Medulla oblongata (tissue), 1 donor: ENCODE measurements at regions not wholly inside any gene's neighbourhood (a gene's known extent, or its start where the extent isn't known, plus 50 kb on each side); places are given as distances from the start of the nearest gene placed in this dataset.

Source experiments
- DNase-seq: peaks from one replicate; pipeline ENCODE4 v3.0.0-alpha.2; 2015; ENCODE audit errors: extremely low spot score

DNA sequence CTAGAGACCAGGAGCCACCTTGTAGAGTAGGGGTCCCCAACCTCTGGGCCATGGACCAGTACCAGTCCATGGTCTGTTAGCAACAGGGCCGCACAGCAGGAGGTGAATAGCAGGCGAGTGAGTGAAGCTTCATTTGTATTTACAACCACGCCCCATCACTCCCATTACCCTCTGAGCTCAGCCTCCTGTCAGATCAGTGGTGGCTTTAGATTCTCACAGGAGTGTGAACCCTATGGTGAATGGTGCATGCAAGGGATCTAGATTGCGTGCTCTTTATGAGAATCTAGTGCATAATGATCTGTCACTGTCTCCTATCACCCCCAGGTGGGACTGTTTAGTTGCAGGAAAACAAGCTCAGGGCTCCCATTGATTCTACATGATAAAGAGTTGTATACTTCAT is 303.6 kb downstream of the KCNRG start:
- DNase-seq, result no peak

DNA sequence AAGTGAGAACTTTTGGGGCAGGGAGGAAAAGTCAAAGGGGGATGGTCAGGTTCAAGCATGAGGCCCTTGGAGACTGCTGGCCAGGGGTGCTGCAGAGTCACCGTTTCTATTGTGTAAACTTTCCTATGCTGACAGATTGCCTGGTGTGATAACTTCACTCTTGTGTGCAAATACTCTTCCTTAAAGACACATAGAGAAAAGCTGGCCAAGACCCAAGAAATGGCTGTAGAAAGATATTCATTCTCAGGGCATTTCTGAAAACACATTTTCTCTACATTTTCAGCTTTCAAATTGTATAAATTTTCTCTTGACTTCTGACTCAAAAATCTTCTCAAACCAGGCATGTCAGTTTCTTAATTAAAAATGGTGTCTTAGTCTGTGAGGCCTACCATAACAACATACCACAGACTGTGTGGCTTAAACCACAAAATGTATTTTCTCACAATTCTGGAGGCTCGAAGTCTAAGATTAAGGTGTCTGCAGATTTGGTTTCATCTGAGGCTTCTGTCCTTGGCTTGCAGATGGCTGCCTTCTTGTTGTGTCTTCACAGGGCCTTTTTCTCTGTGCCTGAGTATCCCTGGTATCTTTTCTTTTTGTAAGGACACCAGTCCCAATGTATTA is 304.5 kb downstream of the KCNRG start:
- no peak for DNase-seq

DNA sequence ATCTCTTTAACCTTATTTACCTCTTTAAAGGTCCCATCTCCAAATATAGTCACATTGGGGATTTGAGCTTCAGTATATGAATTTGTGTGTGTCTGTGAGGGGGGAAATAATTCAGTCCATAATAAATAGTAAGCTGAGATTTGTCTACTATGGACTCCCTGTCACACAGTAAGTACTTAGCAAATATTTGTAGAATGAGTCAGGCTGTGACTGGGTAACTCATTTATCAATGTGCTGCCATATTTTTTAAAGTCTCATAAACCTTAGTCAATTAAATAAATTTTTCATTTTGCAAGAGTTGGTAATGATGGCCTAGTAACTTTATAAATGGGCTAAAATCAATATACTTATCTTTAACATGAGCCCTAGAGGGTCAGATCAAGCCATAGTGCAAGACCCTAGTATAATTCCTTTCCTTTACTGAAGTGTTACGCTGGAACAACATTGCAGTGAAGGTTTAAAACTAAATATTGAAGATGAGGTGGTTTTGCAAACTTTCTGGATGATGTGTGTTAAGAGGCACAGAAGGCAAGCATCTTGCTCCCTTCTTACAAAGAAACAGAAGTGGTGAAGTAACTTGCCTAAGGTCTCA is 305.1 kb downstream of the KCNRG start:
- DNase-seq, result no peak

DNA sequence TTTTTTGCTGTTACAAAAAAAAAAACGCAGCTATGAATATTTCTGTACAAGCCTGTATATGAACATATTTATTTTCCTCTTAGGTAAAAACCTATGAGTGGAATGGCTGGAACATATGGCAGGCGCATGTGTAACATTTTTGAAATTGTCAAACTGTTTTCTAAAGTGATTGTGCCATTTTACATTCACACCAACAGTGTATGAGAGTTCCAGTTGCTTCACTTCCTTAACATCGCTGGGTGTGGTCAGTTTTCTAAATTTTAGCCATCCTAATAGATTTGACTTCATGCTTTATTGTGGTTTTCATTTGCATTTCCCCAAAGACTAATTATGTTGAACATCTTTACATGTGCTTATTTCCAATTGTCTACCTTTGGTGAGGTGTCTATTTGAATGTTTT is 306.8 kb downstream of the KCNRG start:
- DNase-seq, result no peak

DNA sequence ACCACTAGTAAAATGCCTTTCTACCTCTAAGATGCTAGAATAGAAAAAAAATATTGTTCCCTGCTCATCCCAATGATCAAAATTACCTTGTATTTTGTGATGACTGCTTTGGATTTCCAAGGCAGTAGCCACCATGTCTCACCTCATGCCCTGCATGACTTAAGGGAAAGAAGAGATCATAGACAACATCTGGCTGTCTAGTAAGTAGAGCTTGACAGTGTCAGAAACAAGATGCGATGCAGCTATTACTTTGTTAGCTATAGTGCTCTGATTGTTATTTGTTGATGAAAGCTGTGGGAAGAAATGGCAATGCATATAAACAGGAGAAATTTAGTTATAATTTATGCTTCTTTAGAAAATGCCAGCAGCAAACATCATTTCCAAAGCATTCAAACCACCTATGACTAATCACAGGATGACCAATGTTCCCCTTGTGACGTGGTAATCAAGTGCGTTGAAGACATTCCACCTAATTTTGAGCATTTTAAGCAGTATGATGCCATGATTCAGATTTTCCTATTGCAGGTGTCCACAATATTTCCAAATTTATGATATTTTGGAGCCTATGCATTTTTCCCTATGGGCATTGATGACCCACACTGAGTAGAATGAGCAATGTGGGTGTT is 308.3 kb downstream of the KCNRG start:
- no peak for DNase-seq

DNA sequence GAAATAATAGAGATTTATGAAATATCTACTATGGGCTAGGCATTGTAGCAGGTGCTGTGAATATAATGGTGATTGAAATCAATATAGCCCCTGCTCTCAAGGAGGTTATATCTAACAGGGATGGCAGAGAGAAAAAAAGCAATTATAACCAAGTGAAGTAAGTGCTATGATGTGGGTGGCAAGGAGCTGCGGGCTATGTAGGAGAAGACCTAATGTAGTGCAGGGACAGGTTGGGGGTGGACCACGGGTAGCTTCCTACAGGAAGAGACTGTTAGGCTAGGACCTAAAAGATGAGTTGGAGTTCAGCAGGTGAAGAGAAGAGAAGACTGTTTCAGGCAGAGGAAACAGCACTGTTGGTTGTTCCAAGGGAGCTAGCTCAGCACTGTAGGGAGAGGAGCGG is 311.0 kb downstream of the KCNRG start:
- DNase-seq, result no peak

DNA sequence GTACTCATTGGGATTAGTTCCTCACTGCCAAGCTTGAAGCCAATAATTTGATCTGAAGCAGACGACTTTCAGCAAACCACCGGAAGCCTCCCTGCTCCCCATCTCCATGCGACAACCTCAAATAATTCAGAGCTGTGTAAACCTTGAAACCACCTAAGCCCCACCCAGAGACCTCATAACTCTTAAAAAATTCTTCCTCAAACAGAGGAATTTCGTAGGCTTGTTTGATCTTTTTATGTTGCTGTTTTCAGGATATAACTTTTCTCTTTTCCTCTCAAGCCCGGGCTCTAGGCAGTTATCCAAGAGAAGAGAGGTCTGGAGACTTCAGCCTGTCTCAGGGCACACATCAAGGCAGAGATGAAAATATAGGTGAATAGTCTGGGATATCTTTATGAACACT is 311.6 kb downstream of the KCNRG start:
- no peak for DNase-seq

DNA sequence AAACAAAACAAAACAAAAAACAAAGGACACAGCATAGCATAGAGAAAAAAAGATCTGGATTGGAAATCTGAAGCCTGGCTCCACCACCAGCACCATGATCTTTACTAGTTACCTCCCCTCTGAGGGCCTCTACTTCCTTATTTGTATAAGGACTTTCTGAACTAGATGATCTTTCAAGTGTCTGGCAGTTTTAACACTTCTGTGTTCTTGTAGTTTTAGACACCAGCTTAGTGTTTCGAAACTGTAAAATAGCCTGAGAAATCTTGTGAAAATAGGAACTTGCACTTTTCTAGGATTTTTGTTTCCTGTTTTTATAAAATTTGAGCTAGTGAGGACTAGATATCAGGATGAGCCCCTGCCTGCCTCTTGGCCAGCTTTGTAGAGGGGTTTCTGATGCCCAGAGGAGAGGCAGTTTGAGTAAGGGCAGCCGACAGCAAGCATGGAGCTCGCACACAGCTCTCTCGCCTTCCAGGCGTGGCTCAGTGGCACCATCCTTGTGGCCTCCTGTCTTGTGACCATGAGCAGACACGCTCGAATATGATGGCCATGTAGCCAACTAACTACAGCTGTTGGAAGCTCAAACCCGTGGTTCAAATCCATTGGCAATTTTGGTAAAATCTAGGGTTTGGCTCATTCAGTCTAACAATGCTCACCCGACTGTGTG is 319.0 kb downstream of the KCNRG start:
- peak; percentile 62 for DNase-seq

DNA sequence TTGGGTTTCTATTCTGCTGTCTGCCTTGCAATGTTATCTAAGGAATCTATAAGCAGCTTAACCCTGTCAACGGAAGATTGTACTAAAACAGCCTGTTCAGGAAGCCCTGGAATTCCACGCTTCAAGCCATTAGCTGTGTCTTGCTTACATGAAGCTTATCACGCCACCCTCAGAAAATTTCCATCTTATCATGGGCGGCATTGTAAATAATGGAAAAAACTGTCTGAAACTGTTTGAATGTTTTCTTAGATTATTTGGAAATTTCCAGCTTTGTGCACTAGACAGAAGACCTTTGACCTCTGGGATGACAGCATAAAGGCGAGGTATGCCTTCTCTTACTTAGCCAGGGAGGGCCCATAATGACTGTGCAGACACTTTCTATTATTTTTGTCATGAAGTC is 319.7 kb downstream of the KCNRG start:
- DNase-seq, result no peak

DNA sequence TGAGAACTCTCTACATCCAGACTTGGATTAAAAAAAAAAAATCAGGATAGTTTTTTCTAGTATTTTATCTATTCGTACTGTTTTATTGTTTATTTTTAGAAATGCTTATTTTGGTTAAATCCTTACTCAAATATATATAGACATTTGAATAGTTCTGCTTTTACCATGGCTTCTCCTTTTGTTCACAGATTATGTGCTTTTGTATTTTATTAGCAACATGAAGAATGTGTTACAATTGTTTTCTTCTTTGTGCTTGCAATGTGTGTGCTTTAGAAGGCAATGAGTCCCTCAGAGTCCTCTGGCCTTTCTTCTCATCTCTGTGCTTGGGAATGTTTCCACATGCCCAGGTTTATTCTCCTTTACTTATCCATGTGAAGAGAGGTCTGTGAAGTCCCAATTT is 324.0 kb downstream of the KCNRG start:
- DNase-seq, result no peak

DNA sequence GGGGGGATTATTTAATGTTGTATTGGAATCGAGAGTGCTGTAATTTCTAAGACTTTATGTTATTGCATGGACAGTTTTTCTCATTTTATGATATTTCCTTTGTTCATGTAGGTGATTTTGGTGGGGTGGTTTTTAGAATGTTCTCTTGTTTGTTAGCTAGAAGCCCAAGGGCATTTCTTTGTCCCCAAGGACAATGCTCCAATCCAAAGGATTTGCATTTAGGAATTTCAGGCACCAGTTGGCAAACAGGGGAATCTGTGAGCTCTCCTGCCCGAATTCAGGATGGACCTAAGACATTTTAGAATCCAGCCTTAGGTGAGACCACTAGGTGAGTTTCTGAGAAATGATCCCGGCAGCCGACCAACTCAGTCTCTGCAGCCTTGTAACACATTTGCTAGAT is 324.9 kb downstream of the KCNRG start:
- DNase-seq, result no peak

DNA sequence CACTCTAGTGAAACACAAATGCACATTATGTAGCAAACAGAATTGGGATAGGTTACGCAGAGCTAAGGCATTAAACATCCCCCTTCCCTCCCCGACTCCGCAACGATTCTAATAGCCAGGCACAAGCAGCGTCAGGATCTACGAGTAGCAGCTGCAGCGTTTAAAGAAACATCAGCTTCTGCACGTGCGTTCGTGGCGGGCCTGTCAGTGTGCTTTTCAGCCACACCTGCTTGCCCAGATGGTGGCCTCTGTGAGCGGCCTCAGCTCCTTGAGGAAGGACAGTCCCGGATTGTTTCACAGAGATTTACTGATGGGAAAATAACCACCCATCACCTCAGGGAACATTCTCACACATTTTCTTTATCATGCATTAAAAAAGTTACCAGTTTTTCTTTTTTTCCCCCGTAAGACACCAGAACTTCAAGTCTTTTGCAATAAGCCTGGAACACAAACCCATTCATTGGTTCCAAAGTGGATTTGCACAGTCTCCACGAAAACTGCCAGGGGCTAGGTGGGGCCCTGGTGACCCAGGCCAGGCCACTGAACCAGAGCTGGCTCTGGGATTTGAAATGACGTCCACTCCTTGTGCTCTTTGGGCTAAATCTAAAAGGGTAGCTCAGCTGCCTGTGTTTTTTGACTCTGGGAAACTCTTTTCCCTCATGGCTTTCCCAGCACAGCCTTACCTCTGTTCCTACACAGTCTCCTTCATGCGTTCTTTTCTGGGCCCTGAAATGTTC is 325.5 kb downstream of the KCNRG start:
- peak; percentile 15 for DNase-seq

DNA sequence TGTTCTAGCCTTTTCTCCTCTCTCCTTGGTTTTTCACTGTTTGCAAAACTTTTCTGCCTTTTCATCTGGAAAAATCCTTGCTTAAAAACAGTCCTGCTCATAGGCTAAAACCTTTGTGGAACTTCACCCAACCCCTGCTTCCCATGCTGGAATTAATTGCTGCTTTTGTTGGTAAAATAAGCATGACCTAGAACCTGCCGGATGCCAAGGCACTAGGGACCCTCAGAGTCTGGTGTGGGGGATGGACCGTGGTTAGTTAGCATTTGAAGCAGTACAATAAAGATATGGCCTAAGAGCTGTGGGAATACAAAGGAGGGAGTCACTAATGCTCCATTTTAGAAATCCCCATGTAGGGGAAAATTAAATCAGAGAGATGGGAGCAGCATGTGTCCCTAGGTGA is 326.3 kb downstream of the KCNRG start:
- no peak for DNase-seq

DNA sequence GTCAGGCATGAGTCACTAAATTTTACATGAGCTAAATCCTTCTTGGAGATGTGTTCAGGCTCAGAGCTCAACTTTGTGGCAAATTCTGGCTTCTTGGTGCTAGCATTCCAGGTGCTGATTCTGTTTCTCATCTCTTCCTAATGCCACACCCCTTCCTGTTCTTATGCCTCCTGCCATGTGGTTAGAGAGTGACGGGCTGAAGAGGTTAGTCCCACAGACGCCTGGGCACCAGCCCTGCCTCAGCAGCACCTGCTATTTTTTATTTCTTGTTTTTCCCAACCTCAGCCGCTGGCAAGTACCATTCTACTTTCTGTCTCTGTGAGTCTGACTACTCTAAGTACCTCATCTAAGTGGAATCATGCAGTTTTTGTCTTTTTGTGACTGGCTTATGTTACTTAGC is 329.5 kb downstream of the KCNRG start:
- DNase-seq, result no peak

DNA sequence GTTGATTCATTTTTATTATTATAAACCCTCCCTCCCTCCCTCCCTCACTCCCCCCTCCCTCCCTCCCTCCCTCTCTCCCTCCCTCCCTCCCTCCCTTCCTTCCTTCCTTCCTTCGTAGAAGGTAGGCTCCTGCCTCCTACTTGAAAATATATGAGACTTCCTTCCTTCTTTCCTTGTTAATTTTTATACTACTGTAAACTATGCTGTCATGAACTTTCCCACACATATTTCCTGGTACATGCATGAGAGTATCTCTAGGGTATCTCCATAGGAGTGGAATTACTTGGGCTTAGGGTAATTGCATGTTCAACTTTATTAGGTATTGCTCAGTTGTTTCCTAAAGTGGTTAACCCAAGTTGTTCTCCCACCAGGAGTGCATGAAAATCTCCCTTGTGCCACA is 330.6 kb downstream of the KCNRG start:
- no peak for DNase-seq

DNA sequence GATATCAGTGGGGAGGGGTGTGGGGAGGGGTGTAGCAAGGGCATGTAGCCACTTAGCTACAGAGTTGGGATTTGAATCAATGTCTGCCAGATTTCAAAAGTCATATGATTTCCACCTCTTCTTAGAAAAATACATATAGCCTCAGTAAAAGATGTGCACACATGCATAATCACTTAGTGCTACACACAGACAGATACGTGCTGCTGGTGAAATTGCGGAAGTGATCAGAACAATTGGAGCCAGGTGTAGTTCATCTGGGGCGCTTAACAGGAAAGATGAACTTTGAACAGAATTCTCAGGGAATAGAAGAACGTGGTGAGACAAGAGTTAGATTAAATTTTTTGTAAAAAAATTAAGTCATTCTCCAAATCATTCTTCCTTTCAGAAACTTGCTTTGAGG is 333.1 kb downstream of the KCNRG start:
- no peak for DNase-seq

DNA sequence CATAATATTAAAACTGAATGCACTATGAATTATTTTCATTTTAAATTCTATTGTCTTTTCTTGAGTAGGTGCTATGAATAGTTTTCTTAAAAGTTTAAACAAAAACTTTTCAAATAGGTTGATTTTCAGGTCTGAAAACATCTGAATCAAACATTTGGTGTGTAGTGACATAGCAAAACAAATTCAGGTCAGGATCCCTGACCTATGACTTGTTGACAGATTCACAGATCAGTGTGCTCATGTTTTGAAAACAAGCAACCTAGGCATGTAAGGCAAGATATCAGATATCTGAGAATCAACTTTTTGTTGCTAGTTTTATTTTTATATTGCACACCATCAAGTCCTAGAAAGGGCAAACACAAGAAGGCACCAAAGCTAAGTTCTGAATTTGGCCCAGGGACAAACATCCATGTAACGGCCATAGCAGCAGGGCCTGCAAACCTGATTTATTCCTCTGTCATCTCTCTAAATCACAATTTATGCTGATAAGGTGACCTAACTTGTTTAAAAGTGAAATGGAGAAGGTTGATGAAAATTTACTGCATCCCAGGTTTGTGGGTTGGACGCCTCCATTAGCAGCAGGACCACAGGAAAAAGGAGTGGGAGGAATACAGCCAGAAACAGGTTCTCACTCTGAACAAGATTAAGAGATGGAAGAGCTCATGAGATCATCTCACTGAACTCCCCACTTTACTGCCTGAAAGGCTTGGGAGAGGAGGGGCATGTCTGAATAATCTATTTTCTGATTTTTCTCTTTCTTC is 337.7 kb downstream of the KCNRG start:
- no peak for DNase-seq

DNA sequence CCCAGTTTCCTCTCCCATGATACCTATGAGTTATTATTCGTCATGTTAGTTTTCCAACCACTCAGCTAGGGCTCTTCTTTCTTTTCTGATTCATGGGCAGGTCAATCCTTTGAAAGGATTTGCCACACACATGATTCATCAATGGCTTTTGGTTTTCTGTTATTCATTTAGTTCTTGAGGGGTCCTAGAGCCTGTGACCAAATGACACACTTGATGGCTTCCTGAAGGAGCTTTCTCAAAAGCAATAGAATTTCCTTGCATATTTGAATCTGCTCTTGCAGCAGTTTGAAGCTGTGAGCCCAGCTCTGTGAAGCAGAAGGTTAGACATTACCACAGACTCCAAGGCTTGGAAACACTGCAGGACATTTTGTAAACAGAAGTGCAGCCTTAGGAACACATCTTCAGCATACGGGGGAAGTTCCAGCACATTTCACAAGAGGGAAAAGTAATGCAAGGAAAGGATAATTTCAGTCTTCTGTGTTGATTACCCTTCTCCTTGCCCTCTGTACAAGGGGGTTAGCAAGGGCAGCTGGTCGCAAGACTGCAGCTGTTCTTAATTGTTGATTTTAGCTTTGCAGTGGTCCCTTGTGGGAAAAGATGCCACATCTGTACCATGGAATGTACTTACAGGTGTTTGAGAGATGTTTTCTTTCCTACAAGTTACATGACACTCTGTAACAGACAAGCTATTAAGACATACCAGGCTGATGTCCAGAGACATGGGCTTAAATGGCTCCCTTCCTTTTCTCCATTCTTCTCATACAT is 338.6 kb downstream of the KCNRG start:
- DNase-seq, result no peak

DNA sequence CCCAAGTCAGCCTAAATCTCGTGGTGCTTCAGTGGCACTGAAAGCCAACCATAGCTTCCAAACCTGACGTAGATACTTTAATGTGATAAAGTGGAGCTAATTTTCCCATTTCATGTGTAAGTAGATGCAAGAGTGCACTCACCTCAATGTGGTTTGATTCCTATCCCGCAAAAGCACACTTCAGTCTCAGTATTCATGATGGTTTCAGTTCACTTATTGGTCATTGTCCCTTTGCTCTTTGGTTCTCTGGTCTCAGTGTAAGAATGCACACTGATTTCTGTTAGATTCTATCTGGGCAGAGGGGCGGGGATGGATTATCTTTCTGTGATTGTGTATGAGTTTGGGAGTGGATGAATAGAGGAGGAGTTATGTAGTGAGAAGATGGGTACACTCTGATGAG is 340.6 kb downstream of the KCNRG start:
- DNase-seq, result no peak

DNA sequence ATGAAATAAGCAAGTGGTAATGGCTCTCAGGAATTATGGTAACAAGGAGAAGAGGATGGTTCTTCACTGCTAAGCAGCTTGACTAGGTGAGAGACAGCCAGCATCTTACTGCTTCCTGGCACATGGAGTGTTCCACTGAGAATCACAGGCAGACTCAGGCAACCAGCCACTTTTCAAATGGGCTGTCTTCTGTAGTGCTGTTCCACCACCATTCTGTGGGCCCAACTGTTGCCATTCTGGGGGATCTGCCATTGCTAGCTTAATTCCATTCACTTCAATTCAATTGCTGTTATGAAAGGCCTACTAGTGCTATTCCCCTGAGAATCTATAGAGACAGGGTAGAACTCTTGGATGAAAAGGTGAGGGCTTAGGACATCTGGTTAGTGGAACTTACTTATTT is 341.9 kb downstream of the KCNRG start:
- no peak for DNase-seq

DNA sequence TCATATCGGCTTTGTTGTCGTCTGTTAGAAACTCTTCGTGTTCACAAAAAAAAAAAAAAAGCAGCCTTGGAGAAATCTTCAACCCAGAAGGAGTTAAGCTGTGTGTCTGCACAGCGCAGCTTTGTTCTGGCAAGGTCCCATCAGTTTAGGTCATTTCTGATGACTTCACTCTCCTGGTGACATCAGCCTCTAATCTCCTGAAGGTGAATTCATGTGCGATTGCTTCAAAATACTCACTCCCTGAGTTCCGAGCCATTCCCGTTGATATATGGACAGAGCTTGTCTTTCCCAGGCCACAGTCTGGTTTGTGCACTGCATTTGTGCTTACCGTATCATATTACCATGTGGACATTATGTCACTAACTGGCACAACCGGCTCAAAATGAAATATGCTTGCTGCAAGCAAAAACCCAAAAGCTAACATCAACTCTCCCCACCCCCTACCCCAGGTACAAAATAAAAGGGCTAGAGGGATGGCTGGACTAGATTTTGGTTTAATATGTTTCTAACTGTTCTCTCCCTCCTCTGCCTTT is 342.4 kb downstream of the KCNRG start:
- DNase-seq, result peak; percentile 38
